Glutamatergic neuron (in vitro differentiated cells): ENCODE measurements at regions not wholly inside any gene's neighbourhood (a gene's known extent, or its start where the extent isn't known, plus 50 kb on each side); places are given as distances from the start of the nearest gene placed in this dataset.

Experiments used
- DNase-seq: peaks from one replicate; pipeline ENCODE4 v3.0.0; 2022
- H3K27ac Mint-ChIP-seq: one replicate; pipeline ENCODE4 v1.8.0; 2020; ENCODE audit warnings: mild to moderate bottlenecking, mixed read lengths, inconsistent platforms; ENCODE audit not compliant: unreplicated experiment
- H3K27me3 Mint-ChIP-seq: one replicate; pipeline ENCODE4 v1.8.0; 2020; ENCODE audit warnings: mild to moderate bottlenecking, moderate library complexity, mixed read lengths, inconsistent platforms; ENCODE audit not compliant: unreplicated experiment
- H3K36me3 Mint-ChIP-seq: one replicate; pipeline ENCODE4 v1.8.0; 2020; ENCODE audit warnings: mild to moderate bottlenecking, mixed read lengths, inconsistent platforms; ENCODE audit not compliant: unreplicated experiment
- H3K4me1 Mint-ChIP-seq: one replicate; pipeline ENCODE4 v1.8.0; 2020; ENCODE audit warnings: mild to moderate bottlenecking, low read depth, mixed read lengths, inconsistent platforms; ENCODE audit not compliant: unreplicated experiment
- H3K4me3 Mint-ChIP-seq: one replicate; pipeline ENCODE4 v1.8.0; 2020; ENCODE audit warnings: mild to moderate bottlenecking, mixed read lengths, inconsistent platforms; ENCODE audit not compliant: unreplicated experiment
- H3K9me3 Mint-ChIP-seq: one replicate; pipeline ENCODE4 v1.8.0; 2020; ENCODE audit warnings: mild to moderate bottlenecking, moderate library complexity, mixed read lengths, inconsistent platforms; ENCODE audit not compliant: unreplicated experiment
- CTCF ChIP-seq: fragments of 200-600 bp; sonication (generic); IDR thresholded peaks from one replicate; pipeline ENCODE4 v1.5.0; 2021; ENCODE audit not compliant: partially characterized antibody, unreplicated experiment

- H3K27ac Mint-ChIP-seq = no peak overlapping the region
- no peaks in the 10 kb centered on the region for H3K27me3 Mint-ChIP-seq
- peaks cover 5% of the 10 kb centered on the region for H3K36me3 Mint-ChIP-seq
- no peak for DNase-seq
- TF ChIP-seq CTCF = no peak
- no peaks in the 10 kb centered on the region for H3K4me1 Mint-ChIP-seq
- no peak overlapping the region for H3K4me3 Mint-ChIP-seq
- no peaks in the 10 kb centered on the region for H3K9me3 Mint-ChIP-seq
Observed at GRCh38 chr10:120188950-120189349, 268.1 kb upstream of the PLPP4 start.

- Mint-ChIP-seq H3K27ac (no peak overlapping the region), H3K4me3 (no peak overlapping the region), H3K27me3 (peaks cover 2% of the 10 kb centered on the region), H3K4me1 (no peaks in the 10 kb centered on the region), H3K9me3 (peaks cover 7% of the 10 kb centered on the region), H3K36me3 (peaks cover 13% of the 10 kb centered on the region)
- no peak for TF ChIP-seq CTCF
- DNase-seq = no peak
Observed at GRCh38 chr10:120195984-120196712, 260.9 kb upstream of the PLPP4 start.

- no peaks in the 10 kb centered on the region for H3K4me1 Mint-ChIP-seq
- peaks cover 7% of the 10 kb centered on the region for H3K36me3 Mint-ChIP-seq
Observed at GRCh38 chr10:120204877-120205276, 252.2 kb upstream of the PLPP4 start.

GRCh38 chr10:120205368-120206018 is 251.5 kb upstream of the PLPP4 start:
- no peaks in the 10 kb centered on the region for H3K4me1 Mint-ChIP-seq
- H3K27me3 Mint-ChIP-seq = no peaks in the 10 kb centered on the region
- H3K9me3 Mint-ChIP-seq = no peaks in the 10 kb centered on the region
- H3K4me3 Mint-ChIP-seq = no peak overlapping the region
- TF ChIP-seq CTCF = no peak
- no peak overlapping the region for H3K27ac Mint-ChIP-seq
- H3K36me3 Mint-ChIP-seq = peaks cover 5% of the 10 kb centered on the region
- DNase-seq = no peak

More at GRCh38 chr10:120204877-120205276, 252.2 kb upstream of the PLPP4 start:
- H3K4me3 Mint-ChIP-seq = no peak overlapping the region
- no peak for TF ChIP-seq CTCF
- H3K27ac Mint-ChIP-seq = no peak overlapping the region
- H3K27me3 Mint-ChIP-seq = no peaks in the 10 kb centered on the region
- DNase-seq = no peak
- H3K9me3 Mint-ChIP-seq = peaks cover 2% of the 10 kb centered on the region

GRCh38 chr10:120208488-120208887 is 248.5 kb upstream of the PLPP4 start:
- Mint-ChIP-seq H3K9me3 (no peaks in the 10 kb centered on the region), H3K4me3 (no peak overlapping the region), H3K27ac (no peak overlapping the region), H3K4me1 (no peaks in the 10 kb centered on the region), H3K27me3 (no peaks in the 10 kb centered on the region), H3K36me3 (peaks cover 6% of the 10 kb centered on the region)
- TF ChIP-seq CTCF = no peak
- no peak for DNase-seq
